GM18502 (cell line): ENCODE measurements at regions not wholly inside any gene's neighbourhood (a gene's known extent, or its start where the extent isn't known, plus 50 kb on each side); places are given as distances from the start of the nearest gene placed in this dataset.

Source experiments
- ATAC-seq: cut with Tn5 transposase; IDR thresholded peaks from one replicate; pipeline ENCODE4 v1.9.1; 2021; ENCODE audit warnings: mild to moderate bottlenecking; ENCODE audit not compliant: unreplicated experiment, poor library complexity

DNA sequence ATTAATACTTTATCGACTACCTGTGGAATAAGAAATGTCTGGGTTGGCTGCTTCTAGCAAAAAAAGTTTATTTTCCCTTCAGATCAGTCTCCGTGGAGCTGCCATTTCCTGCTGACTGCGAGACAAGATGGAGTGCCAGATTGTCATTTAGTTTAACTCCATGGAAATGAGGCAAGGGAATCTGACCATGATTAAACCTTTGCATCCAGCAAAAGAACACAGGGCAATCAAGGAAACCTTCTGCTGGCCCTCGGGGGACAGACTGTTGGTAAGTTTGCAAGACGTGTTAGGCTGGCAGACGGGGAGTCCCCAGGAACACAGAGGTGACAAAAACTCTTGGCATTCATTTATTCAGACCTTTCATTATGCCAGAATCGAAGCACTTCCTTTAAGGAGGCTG, 52.2 kb upstream of the SPACA1 start:
- ATAC-seq: no peak

DNA sequence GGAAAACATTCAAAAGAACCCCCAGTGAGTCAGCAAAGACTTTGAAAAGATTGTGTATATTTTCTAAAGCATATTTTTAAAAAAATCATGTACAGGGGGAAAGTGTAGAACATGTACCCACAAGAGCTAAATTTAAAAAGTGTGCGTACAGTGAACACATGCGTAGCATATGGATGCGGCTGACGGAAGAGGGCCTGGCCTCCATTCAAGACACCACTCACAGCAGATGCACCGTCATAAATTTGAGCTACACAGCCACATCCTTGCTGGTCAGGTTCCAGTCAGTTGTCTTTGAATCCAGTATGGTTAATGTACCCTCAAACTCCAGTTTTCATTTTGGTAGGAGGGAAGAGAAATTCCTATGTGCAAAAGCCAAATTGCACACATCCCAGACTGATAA, 54.3 kb upstream of the SPACA1 start:
- no peak for ATAC-seq

DNA sequence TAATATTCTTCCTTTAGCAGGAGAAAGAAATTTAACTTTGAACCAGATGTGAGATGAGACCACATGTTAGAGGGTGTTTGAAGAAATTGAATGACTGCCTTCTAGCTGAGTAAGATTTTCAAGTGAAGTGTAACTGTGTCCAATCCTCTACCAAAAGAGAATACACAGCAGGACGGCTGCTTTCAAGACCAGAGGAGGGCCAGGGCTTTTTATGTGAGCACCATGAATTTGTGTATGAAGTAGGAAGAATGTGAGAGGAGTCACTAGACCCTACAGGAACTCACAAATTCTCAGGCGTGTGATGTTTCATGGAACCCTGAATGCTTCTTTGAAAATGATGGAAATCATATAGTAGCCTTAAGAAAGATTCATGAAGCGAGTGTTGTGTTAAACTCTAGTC, 56.8 kb upstream of the SPACA1 start:
- no peak for ATAC-seq

DNA sequence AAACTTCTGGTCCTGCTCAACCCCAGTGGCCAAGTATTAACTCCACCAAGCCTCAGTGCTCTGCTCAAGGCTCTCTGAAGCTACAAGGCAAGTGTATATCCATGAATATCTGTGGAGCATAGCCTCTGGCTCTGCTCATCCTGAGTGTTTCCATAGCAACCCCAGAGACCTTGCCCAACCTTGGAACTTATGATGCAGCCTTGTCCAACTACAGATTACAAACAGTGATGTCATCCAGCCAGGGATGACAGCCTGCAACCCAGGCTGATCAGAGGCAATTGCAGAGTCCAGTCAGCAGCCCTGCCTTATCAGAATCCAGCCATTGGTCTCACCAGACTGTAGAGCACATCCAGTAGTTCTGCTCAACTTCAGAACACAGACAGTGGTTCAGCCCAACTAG, 65.5 kb upstream of the SPACA1 start:
- ATAC-seq: no peak

DNA sequence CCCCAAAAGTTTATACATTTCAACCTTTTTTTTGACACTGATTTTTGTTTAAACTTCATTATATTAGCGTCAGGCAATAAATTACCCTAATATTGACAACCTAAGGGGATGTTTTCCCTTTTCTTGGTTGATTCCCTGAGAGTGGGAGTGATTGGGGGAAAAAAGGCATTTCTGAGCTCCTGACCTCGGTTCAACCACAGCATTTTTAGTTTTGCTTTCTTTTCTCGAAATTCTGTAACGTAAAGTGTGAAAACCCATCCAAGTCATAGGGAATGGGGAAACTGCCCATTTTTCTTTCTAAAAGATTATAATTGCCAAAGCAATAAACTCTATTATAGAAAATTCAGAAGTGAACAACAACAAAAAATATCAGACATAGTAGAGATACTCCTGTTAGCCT, 67.9 kb upstream of the SPACA1 start:
- no peak for ATAC-seq

DNA sequence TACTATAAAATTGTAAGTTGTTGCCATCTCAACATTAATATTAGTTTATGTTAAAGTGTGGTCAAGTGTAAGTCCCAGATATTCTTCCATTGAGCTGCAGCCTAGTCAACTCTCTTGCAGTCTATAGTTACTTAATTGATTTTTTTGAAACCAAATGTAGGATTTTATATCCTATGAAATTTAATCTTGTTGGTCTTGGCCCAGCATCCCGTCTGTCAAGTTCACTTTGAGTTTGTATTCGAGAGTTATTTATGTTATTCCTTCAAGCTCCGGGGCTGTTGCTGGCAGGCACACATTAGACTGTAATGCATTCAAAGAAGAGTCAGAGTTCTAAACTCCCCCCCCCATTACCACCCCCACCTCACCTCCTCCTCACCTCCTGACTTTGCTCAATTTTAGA, 71.0 kb upstream of the SPACA1 start:
- ATAC-seq: no peak

DNA sequence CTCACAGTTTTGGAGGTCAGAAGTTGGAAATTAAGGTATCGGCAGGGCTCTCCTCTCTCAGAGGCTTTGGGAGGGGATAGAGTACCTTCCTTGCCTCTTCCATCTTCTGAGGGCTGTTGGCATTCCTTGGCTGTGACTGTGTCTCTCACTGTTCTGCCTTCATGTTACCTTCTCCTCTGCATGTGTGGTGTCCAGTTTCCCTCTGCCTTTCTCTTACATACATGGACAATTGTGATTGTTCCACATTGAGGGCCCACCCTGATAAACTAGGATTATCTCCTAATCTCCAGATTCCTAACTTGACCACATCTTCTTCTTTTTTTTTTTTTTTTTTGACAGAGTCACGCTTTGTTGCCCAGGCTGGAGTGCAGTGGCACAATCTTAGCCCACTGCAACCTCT, 72.1 kb upstream of the SPACA1 start:
- no peak for ATAC-seq

DNA sequence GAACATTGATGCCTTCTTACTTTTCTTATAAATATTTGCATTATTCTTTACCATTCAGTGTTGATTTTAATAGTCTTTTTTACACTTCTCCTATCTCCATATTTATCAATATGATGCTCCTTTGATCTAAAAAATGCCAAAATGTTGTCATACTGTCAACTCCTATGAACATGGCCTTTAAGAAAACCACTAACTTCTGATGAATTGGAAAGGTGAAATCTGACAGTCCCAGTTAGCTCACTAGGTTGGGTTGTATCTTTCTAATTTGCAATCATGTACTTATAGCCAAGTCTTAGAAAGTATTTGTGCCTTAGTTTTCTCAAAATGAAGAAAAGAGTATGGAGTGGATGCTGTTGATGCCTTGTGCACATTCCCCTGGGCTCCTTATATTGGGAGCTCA, 75.4 kb upstream of the SPACA1 start:
- ATAC-seq: no peak

DNA sequence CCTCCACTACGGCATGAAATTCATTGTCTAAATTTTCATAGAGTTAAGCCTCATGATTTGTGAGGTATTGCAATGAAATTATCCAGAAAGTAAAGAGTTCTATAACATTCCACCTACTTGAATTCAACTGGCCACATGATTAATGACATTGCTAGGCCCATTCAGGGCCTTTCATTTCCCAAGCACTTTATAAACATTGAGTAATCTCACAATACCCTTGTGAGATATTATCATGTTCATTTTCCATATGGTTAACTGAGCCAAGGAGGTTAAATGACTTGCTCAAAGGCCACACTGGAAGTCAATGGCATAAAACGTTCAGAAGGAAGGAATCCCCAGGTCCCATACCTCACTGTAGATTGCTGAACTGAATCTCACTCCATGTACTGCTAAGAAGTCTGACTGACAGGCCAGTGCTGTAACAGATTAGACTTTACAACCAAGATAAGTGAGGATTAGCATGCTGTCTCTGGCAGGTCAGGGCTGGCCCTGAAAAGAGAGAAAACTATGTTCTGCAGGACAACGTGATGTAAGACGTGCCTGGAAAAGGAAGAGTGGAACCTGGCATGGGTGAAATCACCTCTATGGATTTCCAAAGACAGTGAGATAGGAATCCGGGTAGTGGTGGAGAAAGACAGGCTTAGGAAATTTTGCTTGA, 75.9 kb upstream of the SPACA1 start:
- no peak for ATAC-seq

DNA sequence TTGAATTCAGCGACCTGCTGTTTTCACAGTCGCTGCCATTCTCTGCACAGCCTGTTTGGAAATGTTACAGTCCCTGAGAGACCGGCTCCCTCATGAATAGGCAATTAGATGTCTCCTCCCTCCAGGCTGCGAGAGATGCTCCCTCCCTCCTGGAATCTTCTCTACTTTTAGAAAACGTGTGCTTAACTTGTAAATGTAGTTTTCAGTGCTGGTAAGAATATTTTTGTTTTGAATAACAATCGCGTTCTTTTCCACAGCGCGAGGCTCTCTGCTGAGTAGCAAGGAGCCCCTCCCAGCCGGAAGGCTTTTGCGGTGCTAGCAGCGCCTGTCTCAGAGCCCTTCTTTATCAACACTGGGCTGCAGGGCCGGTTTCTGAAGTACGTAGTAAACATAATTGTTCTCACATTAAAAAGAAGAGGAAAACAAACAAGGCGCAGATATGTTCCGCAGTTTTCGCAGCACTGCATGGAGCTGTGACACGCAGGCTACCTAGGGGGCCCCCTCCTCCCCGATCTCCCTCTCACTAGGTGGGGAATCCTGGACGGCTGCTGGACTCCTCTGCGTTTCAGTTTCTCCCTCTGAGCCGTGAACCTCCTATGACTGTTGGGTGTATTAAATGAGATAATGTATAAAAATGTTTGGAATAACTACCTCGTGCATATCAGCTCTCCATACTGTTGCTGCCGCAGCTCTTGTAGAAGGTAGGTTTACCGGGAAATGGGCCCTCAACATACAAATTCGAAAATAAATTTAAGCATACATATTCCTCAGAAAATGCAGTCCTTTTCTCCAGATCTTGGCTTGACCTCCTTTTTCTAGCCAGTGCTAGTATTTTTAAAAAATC, 79.0 kb upstream of the SPACA1 start:
- ATAC-seq: no peak

DNA sequence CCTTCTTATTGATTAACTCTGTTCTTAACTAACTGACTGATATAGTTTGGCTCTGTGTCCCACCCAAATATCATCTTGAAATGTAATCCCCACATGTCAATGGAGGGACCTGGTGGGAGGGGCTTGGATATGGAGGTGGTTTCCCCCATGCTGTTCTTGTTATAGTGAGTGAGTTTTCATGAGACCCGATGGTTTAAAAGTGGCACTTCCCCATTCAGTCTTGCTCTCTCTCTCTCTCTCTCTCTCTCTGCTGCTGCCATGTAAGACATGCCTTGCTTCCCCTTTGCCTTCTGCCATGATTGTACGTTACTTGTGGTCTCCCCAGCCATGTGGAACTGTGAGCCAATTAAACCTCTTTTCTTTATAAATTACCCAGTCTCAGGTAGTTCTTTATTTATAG, 81.8 kb upstream of the SPACA1 start:
- no peak for ATAC-seq

DNA sequence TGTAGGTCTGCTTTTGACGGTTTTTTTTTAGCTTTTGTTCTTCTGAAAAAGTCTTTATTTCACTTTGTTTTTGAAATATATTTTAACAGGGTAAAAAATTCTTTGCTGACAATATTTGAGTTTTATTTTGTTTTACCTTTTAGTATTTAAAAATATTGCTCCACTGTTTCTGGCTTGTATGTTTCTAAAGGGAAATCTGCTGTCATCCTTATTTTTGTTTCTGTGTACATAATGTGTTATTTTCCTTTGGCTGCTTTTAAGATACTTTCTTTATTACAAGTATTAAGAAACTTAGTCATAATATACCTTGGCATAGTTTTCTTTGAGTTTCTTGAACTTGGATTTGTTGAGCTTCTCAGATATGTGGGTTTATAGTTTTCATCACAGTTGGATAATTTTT, 88.6 kb upstream of the SPACA1 start:
- no peak for ATAC-seq

DNA sequence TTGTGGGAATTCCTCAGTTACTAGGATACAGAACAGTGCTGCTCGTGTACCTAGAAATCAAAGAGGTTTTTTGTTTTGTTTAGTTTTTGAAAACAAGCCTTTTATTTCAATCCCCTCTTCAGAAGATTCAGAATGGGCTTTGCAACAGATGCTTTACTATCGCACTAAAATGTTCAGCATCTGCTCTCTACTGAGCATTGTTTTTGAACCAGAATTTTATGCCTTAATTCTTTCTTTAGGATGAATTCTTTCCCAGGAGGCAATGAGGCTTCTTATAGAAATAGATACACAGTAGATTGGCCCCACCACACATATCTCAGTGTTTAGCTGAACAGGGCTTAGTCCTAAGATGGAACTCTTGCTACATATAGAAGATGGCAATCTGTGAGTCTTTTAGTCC, 95.9 kb upstream of the SPACA1 start:
- ATAC-seq: no peak

DNA sequence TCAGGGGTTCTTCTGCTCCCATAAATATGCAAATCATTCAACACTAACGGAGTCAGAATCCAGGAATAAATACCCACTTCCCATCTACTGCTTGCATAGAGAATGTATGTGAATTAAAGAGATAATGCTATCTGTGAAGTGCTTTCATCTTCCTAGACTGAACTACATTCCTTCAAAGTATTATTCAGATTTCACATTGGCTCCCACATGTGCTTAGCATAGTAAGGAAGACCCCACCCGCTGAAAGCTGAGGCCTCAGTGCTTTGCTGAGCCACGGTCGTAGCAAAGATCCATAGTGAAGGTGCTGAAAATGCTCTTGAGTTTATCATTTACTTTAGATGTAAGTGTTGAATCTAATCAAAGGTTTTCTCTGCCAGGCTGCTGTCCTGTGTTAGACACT, 97.0 kb upstream of the SPACA1 start:
- ATAC-seq: no peak

DNA sequence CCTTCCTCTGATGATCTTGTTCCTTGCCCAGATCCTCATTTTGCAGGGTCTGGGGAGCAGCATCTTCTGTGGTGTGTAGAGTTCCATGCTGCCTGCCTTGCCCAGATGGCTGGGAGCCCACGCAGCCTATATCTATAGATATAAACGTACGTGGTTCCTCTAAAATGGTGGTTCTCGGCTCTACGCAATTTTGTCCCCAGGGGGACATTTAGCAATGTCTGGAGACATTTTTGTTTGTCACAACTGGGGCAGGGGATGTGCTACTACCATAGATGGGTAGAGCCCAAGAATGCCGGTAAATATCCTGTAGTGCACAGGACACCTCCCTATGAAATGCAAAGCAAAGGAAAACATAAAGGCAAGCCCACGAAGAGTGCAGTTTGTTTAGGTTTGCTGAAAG, 98.4 kb upstream of the SPACA1 start:
- ATAC-seq: no peak

DNA sequence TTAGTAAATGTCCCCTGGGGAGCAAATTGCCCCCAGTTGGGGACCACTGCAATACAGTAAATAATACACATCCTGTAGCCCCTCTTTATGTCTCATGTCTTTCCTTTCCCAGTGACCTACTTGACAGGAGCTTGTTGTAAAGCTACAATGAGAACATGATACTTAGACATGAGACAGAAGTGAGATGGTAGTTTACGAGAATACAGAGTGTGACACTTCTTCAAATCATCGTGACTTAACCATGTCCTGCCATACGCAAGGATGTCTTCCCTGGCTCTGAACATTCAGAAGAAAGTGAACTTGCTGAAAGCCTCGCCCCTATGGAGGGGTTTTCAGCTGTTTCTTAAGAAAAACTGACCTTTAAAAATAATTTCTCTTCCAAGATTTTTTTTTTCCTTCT, 101.0 kb upstream of the SPACA1 start:
- ATAC-seq: no peak

DNA sequence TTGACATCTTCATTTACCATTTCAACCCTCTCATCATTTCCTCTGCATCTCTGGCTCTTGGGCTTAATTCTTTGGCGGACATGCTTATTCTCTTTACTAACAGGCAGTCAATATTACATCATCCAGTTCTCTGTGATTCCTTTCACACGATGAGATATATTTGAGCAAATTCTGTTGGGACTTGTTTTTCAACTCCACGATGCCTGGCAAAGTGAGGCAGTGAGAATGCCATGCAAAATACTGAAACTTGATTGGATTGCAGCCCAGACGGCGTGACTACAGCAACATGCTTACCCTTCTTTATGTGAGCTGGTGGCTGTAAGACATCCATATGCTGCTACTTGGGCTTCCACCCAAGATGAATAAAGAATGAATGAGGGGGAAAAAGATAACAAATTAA, 101.7 kb upstream of the SPACA1 start:
- no peak for ATAC-seq

DNA sequence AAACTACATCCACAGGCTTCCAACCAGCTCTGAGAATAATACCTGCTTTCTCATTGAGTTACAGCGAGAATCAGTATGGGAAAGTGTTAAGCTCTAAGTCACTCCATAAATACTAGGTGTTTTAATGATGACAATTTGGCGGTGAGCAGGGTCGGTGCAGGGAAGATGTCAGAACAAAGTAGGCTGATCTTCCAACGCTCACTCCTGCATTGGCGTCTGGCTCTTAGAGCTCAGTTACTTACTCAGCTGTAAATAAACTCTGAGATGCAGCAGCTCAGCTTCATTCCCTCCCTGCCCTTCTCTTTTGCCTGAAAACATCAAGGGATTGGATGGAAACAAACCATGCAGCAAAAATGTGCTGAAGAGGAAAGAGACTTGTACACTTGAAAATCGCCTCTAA, 102.5 kb upstream of the SPACA1 start:
- no peak for ATAC-seq

DNA sequence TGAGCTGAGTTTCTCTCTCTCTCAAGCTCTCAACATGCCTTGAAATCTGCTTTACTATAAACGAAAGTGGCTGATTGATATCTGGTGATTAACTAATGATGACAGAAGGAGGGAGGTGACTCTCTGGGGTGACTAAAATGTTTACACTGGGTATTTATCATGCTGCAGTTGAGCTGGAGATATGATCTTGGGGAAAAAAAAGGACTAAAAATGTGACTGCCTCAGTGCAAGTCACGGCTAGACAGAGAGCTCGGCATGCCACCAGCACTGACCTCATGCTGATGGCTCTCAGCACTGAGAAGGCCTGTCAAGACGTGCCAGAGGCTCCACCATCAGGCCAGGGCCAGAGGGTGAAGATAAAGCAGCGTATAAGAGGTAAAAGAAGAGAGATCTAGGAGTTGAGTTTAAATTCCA, 103.1 kb upstream of the SPACA1 start:
- no peak for ATAC-seq

DNA sequence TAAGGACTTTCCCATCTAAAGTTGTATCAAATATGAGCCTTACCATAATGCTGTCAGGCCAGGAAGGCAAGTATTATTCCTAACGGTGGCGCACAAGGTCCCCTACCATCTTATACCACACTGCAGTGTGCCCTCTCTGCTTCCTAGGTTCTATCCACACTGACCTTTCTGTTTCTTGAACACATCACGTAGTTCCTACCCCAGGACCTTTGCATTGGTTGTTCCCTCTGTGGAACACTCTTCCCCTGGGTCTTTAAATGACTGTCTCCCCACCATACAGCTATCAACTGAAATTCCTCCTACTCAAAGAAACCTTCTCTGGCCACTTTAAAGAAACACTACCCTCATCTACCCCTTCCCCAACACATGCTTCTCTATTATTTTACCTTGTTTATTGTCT, 104.5 kb upstream of the SPACA1 start:
- ATAC-seq: no peak

DNA sequence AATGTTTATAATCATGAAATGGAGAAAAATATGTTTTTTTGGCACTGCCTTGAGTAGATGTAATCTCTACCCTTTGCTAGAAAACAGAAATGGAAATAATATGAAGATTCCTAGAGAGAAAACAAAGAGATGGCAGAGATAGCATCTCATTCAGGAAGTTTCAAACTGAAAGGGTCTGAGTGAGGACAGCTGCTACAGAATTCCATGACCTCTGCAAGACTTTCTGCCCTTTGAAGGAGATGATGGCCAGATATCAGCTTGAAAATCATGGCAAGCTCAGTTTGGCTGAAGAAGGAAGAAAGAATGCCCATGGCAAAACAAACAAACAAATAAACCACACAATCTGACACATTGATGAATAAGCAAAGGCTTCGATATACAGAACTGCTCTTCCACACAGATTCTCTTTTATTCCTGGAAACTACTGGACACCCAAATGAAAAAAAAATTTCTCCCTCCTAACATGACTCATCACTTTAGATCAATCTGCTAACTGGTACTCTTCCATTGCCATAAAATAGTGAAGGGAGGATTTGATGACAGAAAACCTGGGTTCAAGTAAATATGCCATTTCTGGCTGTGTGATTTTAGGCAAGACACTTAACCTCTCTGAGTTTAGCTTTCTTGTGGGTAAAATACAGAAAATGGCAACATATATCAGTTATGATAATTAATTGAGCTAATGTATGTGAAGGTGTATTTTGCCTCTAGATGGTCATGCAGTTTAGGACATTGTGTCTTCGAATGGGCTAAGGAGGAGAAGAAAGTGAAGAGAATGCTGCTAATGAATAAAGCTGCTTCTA, 105.9 kb upstream of the SPACA1 start:
- no peak for ATAC-seq
